ENCODE measurements at regions not wholly inside any gene's neighbourhood (a gene's known extent, or its start where the extent isn't known, plus 50 kb on each side); places are given as distances from the start of the nearest gene placed in this dataset.

DNA sequence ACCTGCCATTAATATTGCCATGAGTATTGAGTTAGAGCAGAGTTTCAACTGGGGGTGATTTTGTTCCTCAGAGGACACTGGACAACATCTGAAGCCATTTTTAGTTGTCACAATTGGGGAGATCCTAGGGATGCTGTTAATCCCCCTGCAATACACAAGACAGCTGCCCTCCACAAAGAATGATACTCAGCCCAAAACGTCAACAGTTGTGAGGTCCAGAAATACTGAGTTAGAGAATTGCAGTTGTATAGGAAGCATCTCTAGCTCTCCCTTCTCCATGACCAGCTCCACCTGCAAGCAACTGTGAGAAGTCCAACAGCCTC lies 614.0 kb upstream of the CDH5 start:
- no peaks in the 10 kb centered on the region for H3K36me3 ChIP-seq (ENCODE audit: low read depth)
- TF ChIP-seq CTCF (IDR thresholded peaks at IDR 0.05): no peak
- no peaks in the 10 kb centered on the region for H3K4me1 ChIP-seq (ENCODE audit: low read depth)
- ATAC-seq: no peak
- H3K4me3 ChIP-seq: no peak overlapping the region
- DNase-seq: no peak
- no peaks in the 10 kb centered on the region for H3K9me3 ChIP-seq
- intact Hi-C loops (cut with DNase I, micrococcal nuclease): no loop called here

- intact Hi-C loops (cut with DNase I, micrococcal nuclease): no loop called here
These were observed 614.6 kb upstream of the CDH5 start for GRCh38 chr16:65751622-65752521.

GRCh38 chr16:65749506-65749905 lies 617.0 kb upstream of the CDH5 start:
- no peak for ATAC-seq
- H3K36me3 ChIP-seq (ENCODE audit: low read depth): no peaks in the 10 kb centered on the region
- DNase-seq: no peak
- no peak for TF ChIP-seq CTCF (IDR thresholded peaks at IDR 0.05)
- H3K4me3 ChIP-seq: no peak overlapping the region
- intact Hi-C loops (cut with DNase I, micrococcal nuclease): no loop called here
- no peaks in the 10 kb centered on the region for H3K9me3 ChIP-seq
- H3K4me1 ChIP-seq (ENCODE audit: low read depth): no peaks in the 10 kb centered on the region

More at GRCh38 chr16:65751622-65752521, 614.6 kb upstream of the CDH5 start:
- Histone ChIP-seq H3K4me3 (no peak overlapping the region), H3K36me3 (ENCODE audit: low read depth) (no peaks in the 10 kb centered on the region), H3K9me3 (no peaks in the 10 kb centered on the region), H3K4me1 (ENCODE audit: low read depth) (no peaks in the 10 kb centered on the region)
- no peak for ATAC-seq
- no peak for TF ChIP-seq CTCF (IDR thresholded peaks at IDR 0.05)
- DNase-seq: no peak

DNA sequence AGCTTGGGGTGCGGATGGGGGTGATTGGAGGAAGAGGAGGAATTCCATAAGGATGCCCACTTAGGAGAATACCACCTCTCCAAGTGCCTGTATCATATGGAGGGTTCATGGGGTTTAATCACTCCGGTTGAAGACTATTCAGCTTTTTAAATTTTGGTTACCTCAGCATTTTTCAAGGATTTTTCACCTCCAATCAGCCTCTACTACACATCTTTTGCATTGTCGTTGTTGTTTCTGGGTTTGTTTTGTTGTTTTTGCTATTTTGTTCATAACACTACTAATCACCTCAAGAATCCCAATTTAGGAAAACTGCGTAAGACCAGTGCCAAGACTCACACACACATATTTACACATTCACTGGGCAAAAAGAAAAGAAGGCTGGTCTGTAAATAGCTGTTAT lies 619.5 kb upstream of the CDH5 start:
- no peak for TF ChIP-seq CTCF (IDR thresholded peaks at IDR 0.05)
- Histone ChIP-seq H3K4me3 (no peak overlapping the region), H3K36me3 (ENCODE audit: low read depth) (no peaks in the 10 kb centered on the region), H3K9me3 (no peaks in the 10 kb centered on the region), H3K4me1 (ENCODE audit: low read depth) (no peaks in the 10 kb centered on the region)
- intact Hi-C loops (cut with DNase I, micrococcal nuclease): no loop called here
- ATAC-seq: no peak
- DNase-seq: no peak

- Histone ChIP-seq H3K9me3 (no peaks in the 10 kb centered on the region), H3K4me1 (ENCODE audit: low read depth) (no peaks in the 10 kb centered on the region), H3K4me3 (no peak overlapping the region), H3K36me3 (ENCODE audit: low read depth) (no peaks in the 10 kb centered on the region)
- DNase-seq: no peak
- TF ChIP-seq CTCF (IDR thresholded peaks at IDR 0.05): no peak
- intact Hi-C loops (cut with DNase I, micrococcal nuclease): no loop called here
- ATAC-seq: no peak
These were observed 621.2 kb upstream of the CDH5 start for GRCh38 chr16:65745201-65745708.
